ENCODE measurements at regions not wholly inside any gene's neighbourhood (a gene's known extent, or its start where the extent isn't known, plus 50 kb on each side); places are given as distances from the start of the nearest gene placed in this dataset.

DNA sequence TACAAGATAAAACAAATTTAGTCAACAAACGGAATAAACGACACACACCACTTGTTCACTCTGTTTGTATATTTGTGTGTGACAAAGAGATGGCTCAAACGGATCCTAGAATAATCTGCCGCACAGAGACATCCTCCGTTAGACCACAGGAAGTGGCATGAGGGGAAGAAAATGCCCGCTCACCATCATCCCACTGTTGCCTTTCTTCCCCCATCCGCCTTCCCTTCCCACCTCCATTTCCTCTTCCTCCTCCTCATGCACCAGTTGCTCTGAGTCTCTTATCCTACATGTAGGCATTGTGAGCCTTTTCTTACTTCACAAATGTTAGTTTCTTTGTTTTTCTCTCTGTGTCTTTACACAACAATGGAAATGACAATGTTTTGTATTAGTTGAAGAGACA is 228.5 kb upstream of the SMIM21 start:
- DNase-seq: no peak

DNA sequence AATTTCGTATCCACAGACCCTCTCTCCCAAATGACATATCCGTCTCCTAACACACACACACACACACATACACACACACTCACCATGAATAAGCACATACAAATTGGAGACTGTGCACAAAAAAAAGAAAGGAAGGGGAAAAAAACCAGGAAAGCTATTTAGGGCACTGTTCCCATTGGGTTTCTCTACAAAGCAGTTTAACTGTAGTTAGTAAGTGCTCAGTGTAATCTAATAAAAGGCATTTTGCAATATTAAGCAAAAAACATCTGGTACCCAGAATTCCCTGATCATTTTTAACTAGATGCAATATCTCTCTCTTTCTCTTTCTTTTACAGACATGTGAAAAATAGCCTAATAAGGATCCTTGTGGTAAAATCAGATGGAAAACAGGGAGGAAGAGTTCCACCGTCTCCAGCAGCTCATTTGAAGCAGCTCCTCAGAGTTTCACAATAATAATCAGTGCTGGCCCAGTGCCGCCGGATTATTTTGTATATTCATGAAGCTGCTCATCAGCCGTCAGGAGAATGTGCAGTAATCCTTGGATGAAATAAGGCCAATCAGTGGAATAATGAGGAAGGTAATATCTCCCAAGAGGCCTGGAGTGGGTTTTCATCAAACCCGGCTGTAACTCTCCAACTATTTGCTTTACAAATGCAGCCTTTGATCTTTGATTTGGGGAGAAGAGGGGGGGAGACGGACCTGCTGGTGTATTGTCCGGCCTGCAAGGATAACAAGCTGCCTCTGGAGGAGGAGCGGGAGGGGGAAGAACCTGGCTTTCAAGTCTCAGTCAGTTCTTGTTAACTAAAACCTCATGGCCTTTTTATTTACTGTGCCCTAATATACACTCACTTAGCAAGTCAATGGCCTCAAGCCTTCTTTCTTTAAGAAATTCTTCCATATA is 227.6 kb upstream of the SMIM21 start:
- no peak for DNase-seq

DNA sequence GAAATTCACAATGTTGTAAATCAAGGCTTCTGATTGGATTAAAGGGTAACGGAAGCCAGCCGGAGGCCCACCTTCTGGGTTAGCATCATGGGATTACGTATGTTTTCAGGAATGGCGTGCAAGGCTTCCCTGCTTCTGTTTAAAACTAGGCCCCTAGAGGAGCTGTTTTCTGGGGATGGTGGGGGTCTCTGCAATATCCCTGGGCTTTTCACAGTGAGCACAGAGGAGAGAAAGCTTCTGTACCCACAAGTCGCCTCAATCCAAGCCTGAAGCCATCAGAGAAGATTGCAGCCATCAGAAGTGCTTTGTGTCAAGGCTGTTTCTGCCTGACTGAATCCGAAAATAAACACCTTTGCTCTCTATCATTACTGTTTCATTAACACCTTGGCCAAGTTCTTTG is 226.9 kb upstream of the SMIM21 start:
- DNase-seq: no peak

DNA sequence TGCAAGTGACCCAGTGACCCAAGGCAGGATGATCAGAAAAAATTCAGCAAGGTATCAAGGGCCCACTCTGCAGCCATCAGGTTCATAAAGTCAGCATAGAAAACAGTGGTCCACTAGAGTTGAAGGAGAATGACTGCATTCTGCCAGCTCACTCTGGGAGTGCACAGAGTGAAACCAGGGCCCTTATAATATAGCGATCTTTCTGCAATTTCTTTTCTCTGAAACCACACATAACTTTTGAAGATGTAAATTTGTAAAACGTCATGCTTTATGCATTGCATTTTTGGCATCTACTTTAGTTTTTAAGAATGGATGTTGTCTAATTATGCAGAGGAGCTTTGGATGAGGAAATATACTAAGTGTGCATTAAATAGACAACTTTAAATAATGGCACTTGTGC is 225.0 kb upstream of the SMIM21 start:
- DNase-seq: no peak

DNA sequence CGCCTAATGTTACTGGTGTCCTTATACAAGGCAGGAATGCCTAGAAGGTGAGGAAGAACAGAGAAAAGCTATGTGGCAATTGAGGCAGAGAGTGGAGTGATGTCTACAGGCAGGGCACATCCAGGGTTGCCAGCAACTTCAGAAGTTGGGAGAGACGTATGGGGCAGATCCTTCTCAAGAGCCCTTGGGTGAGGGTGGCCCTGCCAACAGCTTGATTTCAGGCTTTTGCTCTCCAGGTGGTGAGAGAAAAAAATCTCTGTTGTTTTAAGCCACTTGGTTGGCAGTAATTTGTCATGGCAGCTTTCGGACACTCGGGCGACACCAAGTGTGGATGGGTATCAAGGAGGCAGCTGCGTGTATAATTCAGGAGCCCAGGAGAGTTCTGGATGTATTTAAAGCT is 217.4 kb upstream of the SMIM21 start:
- no peak for DNase-seq

DNA sequence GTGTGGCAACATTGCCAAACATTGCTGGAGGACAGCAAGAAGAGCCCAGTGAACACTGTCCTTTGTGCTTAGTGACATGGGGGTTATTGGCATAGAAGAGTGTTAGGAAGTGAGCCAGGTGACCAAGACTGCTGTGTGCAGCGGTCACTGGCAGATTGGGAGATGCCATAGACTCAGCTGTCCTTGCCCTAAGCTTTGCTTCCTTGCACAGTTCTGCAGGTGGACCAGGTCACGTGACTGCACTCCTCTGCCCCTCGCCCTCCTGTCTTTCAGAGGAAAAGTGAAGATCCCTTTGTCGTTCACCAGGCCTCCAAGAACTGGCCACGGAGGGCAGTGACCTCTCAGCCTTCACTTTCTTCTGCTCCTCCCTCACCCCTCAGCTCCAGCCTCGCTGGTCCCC is 215.6 kb upstream of the SMIM21 start:
- DNase-seq: no peak

DNA sequence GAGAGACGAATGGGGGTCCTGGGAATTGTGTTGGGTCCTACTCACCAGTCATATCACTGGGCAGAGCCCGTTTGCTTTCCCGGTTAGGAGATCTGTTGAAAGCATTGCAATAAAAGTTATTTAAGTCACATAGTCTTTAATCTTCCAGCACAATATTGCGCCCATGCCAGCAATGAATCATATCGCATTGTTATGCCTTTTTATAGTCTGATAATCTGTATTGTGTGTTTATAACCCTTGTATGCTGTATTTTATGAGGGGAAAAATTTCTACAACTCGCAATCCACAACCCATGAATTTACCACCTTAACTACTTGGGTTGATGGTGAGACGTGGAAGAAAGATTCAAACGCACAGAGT is 211.9 kb upstream of the SMIM21 start:
- no peak for DNase-seq

DNA sequence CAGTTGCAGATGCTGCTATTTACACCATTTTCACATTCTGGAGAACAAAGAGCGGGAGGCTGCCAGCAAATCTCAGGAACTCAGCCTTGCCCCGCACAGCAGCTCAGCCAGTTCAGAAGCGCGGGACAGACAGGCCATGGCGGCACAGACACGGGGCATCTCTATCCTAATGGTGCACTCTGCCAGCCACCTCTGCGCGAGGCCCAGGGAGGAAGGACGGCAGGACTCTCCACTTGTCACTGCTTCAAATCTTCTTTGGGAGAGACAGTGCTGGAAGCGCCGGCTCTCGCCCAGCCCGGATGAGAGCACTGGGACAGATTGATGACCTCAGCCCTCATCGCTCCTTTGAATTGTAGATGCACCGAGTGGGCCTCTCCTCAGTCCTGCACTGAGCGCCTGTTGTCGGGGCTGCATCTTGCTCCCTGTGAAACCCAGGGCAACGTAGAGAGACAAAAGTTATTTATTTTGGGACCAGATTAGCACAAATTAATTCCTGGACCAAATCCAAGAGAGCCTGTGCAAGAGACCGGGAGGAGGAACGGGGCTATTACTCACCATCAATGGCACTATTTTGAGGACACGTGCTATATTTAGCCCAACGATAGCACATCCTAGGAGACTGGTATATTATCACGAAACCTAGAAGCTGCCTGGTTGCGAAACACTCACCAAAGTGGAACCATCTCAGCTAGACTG is 211.4 kb upstream of the SMIM21 start:
- no peak for DNase-seq

DNA sequence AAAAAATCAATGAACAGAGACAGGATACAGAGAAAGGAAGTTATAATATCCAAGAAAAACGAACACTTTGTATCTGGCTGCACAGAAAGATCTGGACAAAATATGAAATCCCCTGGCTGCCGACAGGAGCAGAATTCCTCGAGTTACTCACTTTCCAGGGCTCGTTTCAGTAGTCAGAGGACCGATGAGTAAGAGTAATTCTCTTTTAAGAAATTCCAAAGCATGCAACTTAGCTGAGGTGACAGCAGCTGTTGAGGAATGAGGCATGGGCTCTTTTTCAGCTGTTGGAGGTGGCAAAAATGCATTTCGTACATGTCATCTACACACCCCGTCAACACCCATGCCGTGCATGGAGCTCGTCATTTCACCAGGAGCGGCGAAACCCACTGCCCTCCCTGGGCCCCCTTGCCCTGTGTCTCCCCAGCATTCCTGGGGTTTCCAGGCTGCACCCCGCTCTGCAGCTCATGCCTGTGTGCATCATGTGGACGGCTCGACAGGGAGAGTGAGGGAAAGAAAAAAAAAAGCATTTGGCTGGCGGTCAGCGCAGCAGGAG is 210.8 kb upstream of the SMIM21 start:
- DNase-seq: no peak

DNA sequence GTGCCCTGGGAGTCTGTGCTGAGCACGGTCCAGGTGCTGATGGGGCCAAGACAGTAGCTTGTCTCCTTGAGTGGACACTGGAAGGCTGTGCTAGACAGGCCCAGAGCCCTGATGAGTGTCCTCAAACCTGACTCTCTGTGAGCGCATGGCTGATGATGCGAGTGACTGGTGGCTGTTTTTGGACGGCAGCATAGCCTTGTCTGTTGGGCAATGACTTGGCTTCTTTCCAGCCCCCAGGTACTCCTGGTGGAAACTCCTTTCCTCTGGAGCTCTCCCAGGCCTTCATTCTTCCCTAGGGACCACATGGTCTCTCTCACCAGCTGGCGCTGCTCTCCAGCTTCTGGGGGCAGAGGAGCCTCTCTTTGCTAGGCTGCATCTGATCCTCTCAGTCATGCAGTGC is 207.6 kb upstream of the SMIM21 start:
- DNase-seq: no peak

DNA sequence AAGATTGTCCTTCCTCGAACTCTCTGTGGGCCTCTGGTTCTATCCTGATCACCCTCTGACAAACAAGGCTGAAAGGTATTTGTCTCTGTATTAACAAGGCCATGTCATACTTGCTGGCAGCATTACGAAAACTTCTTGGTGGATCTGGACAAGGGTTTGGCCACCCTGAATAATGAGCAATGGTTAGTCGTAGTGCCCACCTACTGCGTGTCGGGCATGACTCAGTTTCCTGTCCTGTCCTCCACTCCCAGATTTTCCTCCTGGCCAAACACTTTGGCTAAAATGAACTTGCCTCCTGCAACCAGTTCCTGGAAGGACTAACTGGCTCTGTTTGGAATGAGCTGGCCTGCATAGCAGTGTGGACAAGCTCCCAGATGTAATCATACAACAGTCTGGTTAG is 198.5 kb upstream of the SMIM21 start:
- no peak for DNase-seq

DNA sequence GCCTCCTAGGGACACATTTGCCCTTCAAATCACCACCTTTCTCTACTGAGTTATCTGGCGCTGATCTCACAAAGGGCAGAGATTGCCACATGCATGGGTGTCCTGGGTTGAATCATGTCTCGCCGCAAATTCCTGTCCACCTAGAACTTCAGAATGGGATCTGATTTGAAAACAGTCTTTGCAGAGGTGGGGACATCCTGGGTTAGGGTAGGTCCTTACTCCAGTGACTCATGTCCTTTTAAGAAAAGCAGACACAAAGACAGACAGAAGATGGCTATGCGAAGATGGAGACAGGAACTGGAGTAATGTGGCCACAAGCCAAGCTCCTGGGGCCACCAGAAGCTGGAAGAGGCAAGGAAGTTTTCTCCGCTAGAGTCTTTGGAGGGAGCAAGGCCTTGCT is 197.4 kb upstream of the SMIM21 start:
- no peak for DNase-seq

DNA sequence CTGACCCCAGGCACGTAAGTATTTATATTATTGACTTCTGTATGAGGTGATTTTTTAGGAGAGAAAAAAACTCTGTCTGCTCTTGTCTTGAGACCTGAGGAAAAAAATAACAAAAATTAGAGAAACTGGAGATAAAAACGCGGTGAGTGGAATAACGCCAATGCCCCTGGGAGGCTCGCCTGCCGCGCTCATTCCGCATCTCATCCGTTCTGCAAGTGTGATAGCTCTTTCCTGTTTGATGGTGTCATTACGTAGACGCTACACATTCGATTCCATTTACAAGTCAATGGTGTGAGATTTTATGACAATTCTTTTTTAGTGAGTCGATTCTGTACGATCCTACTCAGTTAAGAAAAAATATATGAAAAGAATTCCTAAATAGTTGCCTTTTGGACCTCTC is 194.3 kb upstream of the SMIM21 start:
- DNase-seq: no peak

DNA sequence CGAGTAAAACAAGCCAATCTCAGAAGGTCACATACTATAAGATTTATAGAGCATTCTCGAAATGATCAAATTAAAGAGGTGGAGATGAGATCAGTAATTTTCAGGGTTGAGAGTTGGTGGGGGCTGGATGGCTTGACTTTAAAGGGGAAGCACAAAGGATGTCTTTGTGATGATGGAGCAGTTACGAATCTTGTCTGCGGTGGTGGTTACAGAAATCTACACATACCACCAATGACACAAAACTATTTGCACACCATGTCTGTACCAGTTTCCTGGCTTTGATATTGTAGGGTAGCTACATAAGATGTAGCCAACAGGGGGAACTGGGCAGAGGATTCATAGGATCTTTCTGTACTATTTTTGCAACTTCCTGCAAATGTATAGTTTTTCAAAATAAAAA is 190.6 kb upstream of the SMIM21 start:
- DNase-seq: no peak

DNA sequence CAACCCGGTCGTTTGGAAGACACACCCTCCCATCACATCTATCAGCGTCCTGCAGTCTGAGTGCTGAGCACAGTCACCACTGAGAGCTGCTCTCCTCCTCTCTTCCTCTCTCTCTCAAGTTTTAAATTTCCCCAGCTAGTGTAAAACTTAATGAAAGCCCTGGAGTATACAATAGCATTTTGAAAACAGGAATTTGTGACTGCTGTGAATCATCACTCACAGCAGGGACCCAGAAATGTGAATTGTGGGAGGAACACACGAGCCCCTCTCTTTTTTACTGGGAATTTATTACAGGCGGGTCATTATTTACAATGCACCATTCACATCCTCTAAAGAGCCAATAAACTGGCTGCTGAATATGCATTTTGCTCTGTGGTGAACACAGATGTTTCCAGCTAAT is 185.0 kb upstream of the SMIM21 start:
- no peak for DNase-seq

DNA sequence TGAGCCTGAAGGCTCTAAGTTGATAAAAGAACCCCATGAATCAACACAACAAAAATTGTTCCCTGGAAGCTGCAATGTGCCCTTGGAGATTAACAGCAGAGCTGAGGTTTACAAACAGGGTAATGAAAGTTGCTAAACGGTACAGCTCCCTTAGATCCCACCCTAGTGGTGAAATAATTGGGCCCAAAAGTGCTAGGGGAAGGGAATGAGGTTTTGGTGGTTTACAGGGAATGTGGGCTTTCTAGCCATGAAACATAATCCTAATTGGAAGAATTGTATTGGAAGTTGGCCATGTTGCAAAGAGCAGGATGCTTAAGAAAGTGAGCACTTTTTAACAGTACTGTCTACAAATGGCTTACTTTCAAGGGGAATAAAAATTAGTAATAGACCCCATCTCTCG is 180.2 kb upstream of the SMIM21 start:
- no peak for DNase-seq

DNA sequence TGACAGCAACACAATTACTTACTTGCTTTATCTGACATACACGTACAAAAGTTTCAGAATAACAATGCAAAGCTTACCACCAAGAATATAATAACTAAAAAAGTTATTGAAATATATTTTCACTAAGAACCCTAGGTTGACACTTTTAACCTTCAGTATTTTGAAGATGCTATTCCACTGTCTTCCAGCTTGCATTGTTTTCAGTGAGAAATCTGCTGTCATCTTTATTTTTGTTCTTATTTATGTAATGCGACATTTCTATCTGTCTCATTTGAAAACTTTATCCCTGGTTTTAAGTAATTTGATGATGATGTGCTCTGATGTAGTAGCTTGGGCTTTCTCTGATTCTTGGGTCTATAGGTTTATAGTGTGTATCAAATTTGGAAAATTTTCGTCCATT is 165.0 kb upstream of the SMIM21 start:
- no peak for DNase-seq

DNA sequence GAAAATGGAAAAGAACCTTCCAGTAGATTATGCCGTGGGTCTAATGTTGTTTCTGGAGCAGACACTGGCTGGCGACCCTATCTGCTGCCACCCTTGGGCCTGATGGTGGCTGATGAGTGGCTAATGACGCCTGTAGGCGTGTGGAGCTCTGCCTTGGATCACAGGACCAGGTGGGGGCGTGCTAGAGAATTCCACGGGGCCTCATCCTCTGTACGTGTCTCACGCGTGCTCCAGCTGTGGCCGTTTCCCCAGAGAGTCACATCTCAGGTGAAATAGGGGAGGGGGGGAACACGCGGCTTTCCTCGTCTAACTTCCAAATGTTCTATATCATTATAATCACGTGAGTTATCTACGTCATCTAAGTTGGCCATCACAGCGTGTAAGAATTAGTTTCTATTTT is 160.9 kb upstream of the SMIM21 start:
- DNase-seq: no peak

DNA sequence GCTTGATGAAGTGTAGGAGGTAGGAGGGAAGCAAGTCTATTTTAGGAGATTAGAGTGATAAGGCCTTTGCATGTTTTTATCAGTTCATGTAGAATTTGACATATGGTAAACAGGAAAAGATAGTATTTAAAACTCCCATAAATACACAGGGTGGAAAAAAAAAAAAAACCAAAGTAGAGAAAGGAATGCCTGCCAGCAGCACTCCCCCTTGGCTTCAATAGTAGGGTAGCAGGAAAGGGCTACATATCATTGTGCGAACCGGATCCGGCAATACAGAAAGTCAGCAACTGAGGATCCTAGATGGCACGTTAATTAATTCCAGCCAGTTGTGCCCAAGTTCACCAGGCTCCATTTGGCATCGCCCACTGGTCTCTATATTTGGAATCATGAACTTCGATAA is 159.6 kb upstream of the SMIM21 start:
- DNase-seq: no peak

DNA sequence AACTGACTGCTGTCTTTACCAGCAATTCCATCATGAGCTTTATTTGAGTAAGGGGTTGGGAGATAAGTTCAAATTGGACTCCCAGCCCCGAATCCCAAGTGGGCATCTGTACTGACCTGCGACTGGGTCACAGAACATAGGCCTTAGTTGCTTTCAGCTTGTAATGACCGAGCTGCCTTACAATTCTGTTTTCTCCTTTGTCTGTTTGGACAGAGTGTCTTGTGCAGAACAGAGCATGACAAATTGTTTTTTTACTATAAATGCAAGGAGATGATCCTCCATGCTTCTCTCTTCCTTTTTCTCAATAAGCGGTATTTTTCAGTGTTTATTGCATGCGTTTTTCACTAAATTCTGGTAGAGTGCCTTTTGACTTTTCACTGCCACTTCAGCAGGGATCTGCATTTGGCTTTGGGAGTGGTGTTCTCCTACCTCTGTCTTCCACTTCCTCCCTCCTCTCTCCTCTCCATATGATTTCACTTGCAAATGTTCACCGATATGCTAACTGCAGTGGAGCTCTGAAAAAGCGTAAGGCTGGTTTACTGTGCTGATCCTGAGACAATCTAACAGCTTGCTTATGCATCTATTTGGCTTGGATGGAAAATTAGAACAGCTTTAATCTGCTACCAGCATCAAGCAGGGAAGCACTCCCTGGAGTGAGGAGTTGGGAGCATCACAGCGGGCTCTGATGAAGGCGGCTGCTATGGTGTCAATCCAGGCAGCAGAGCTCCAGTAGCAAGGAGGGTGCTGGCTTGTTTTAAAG is 158.8 kb upstream of the SMIM21 start:
- no peak for DNase-seq

DNA sequence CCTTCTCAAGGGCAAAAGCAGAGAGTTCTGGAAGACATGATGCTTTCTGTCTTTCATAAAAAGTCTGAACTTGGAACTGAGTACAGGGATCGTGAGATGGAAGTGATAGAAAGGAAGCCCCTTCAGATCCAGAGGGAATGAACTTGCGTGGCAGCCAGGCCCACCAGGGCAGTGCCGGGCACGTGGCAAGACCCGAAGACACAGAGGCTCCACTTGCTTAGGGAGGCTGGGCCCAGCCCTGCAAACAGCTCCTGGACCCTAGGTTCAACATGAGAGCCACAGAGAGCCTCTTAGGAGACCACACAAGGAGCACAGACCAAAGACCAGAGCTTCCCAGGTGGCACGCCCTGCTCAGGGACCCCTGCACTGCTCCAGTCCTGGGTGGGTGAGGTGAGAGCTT is 155.4 kb upstream of the SMIM21 start:
- DNase-seq: no peak

DNA sequence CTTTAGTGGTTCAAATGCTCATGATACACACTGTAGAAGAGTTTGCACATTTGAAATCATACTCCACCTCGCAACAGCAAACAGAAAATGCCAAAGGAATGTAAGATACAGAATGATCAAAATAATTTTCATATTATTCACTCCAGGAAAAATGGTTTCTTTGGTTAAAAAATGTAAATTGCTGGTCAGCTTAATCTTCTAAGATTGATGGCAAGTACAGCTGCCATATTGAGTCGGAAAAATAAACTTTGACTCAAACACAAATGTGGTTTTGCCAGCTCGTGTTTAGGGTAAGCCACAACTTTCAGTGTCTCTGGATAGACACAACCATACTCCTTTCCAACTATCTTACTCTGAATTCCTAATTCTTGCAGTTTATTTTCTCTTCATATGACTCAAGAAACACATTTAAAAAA is 154.9 kb upstream of the SMIM21 start:
- DNase-seq: no peak
